ENCODE measurements at regions not wholly inside any gene's neighbourhood (a gene's known extent, or its start where the extent isn't known, plus 50 kb on each side); places are given as distances from the start of the nearest gene placed in this dataset.

DNA sequence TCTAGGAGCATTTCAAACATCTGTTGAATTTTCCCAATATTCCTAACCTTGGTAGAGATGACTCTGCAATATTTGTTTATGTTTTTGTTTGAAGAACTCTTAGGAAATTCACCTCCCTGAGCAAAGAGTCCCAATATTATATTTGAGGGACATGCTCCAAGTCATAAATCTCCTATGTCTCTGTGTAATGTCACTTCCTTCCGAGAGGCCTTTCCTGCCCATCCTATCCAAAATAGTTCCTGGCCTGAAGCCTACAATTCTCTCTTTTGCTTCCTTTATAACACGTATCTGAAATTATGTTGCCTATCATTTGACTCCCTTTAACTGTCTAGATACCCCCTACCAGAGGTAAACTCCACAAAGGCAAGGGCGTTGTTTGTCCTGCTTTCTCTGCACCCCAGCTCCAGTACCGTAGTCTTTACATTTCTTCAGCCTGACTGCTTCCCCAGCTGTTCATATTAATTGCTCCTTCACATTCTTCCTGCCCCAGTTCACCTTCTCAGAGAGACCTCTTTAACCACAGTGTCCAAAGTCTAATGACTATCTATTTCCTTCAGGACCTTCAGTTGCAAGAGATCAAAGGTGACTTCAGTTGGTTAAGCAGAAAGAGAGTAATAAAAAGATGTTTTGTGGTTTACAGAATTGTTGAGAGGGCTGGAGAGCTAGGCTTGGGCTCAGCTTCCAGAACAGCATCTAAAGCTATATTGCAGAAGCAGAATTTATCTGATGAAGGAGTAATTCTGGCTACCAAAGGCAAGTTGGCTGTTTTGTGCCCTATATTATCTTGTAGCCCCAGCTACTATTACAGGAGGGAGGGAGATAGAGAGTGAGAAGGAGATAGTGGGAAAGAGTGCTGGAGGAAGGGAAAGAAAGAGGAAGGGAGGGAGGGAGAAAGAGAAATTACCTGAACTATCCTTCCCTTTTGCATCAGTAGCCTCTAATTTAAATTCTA is 109.3 kb upstream of the TMEM161B start:
- TF ChIP-seq, protein P1, sequence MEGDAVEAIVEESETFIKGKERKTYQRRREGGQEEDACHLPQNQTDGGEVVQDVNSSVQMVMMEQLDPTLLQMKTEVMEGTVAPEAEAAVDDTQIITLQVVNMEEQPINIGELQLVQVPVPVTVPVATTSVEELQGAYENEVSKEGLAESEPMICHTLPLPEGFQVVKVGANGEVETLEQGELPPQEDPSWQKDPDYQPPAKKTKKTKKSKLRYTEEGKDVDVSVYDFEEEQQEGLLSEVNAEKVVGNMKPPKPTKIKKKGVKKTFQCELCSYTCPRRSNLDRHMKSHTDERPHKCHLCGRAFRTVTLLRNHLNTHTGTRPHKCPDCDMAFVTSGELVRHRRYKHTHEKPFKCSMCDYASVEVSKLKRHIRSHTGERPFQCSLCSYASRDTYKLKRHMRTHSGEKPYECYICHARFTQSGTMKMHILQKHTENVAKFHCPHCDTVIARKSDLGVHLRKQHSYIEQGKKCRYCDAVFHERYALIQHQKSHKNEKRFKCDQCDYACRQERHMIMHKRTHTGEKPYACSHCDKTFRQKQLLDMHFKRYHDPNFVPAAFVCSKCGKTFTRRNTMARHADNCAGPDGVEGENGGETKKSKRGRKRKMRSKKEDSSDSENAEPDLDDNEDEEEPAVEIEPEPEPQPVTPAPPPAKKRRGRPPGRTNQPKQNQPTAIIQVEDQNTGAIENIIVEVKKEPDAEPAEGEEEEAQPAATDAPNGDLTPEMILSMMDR (IDR thresholded peaks at IDR 0.05; ENCODE audit: borderline replicate concordance, extremely low read depth, low read length, poor library complexity, severe bottlenecking) = no peak
- TF ChIP-seq EZH2 (IDR thresholded peaks at IDR 0.05; ENCODE audit: borderline replicate concordance, low read depth, low read length, severe bottlenecking) = no peak

Measured in DND-41 (cell line).